ACC112 (cell line): ENCODE measurements at regions not wholly inside any gene's neighbourhood (a gene's known extent, or its start where the extent isn't known, plus 50 kb on each side); places are given as distances from the start of the nearest gene placed in this dataset.
"Not testable (repeated sequence)": the region's sequence is repeated elsewhere in the genome, so short reads cannot be mapped to it uniquely, and the experiment has no call there.

ENCODE experiments used
- H2AFZ ChIP-seq: fragments of 200-600 bp; sonication (generic); one replicate; pipeline ENCODE4 v1.6.0; 2017; ENCODE audit warnings: antibody characterized with exemption, low read length; ENCODE audit not compliant: unreplicated experiment
- H3K27ac ChIP-seq: fragments of 200-600 bp; sonication (generic); 2 replicates; pipeline ENCODE4 v1.5.1; 2014; ENCODE audit warnings: low read depth, mild to moderate bottlenecking, antibody characterized with exemption, low read length, moderate library complexity
- H3K27me3 ChIP-seq: fragments of 200-600 bp; sonication (generic); 2 replicates; pipeline ENCODE4 v1.6.1; 2014; ENCODE audit warnings: mild to moderate bottlenecking, antibody characterized with exemption, low read length, moderate library complexity, mixed read lengths; ENCODE audit not compliant: insufficient read depth
- H3K36me3 ChIP-seq: fragments of 200-600 bp; sonication (generic); 2 replicates; pipeline ENCODE4 v1.6.1; 2016; ENCODE audit warnings: mild to moderate bottlenecking, antibody characterized with exemption, low read length, moderate library complexity, mixed read lengths; ENCODE audit not compliant: insufficient read depth
- H3K4me1 ChIP-seq: fragments of 200-600 bp; sonication (generic); one replicate; pipeline ENCODE4 v1.6.1; 2016; ENCODE audit warnings: low read length, mixed read lengths; ENCODE audit not compliant: insufficient read depth, unreplicated experiment, control insufficient read depth
- H3K4me3 ChIP-seq: fragments of 200-600 bp; sonication (generic); 2 replicates; pipeline ENCODE4 v1.5.1; 2014; ENCODE audit warnings: mild to moderate bottlenecking, low read depth, low read length
- H3K79me2 ChIP-seq: fragments of 200-600 bp; sonication (generic); one replicate; pipeline ENCODE4 v1.6.0; 2016; ENCODE audit warnings: low read length; ENCODE audit not compliant: control insufficient read depth, unreplicated experiment, insufficient read depth

- no peak overlapping the region for H3K4me3 ChIP-seq
- no peaks in the 10 kb centered on the region for H3K27me3 ChIP-seq
- H3K4me1 ChIP-seq: no peaks in the 10 kb centered on the region
- no peak overlapping the region for H2AFZ ChIP-seq
- no peaks in the 10 kb centered on the region for H3K36me3 ChIP-seq
- H3K79me2 ChIP-seq: no peaks in the 10 kb centered on the region
- no peak overlapping the region for H3K27ac ChIP-seq
Measured at GRCh38 chr5:114910727-114911126, 259.0 kb downstream of the TRIM36 start.

GRCh38 chr5:114909424-114909823, 260.3 kb downstream of the TRIM36 start:
- Histone ChIP-seq H3K27ac (no peak overlapping the region), H3K4me1 (no peaks in the 10 kb centered on the region), H3K36me3 (no peaks in the 10 kb centered on the region), H3K79me2 (no peaks in the 10 kb centered on the region), H2AFZ (no peak overlapping the region), H3K27me3 (no peaks in the 10 kb centered on the region), H3K4me3 (no peak overlapping the region)

- H2AFZ ChIP-seq: no peak overlapping the region
- no peaks in the 10 kb centered on the region for H3K79me2 ChIP-seq
- H3K4me3 ChIP-seq: no peak overlapping the region
- no peak overlapping the region for H3K27ac ChIP-seq
- H3K4me1 ChIP-seq: no peaks in the 10 kb centered on the region
- no peaks in the 10 kb centered on the region for H3K27me3 ChIP-seq
- H3K36me3 ChIP-seq: no peaks in the 10 kb centered on the region
Measured at GRCh38 chr5:114903767-114904166, 265.9 kb downstream of the TRIM36 start.

- no peaks in the 10 kb centered on the region for H3K36me3 ChIP-seq
- no peak overlapping the region for H2AFZ ChIP-seq
- H3K27me3 ChIP-seq: no peaks in the 10 kb centered on the region
- no peaks in the 10 kb centered on the region for H3K79me2 ChIP-seq
- H3K27ac ChIP-seq: no peak overlapping the region
- H3K4me3 ChIP-seq: no peak overlapping the region
- no peaks in the 10 kb centered on the region for H3K4me1 ChIP-seq
Measured at GRCh38 chr5:114898602-114899001, 271.1 kb downstream of the TRIM36 start.

GRCh38 chr5:114883675-114884074, 286.0 kb downstream of the TRIM36 start:
- no peaks in the 10 kb centered on the region for H3K4me1 ChIP-seq
- H2AFZ ChIP-seq: no peak overlapping the region
- H3K27me3 ChIP-seq: no peaks in the 10 kb centered on the region
- no peak overlapping the region for H3K4me3 ChIP-seq
- H3K36me3 ChIP-seq: no peaks in the 10 kb centered on the region
- H3K79me2 ChIP-seq: no peaks in the 10 kb centered on the region
- no peak overlapping the region for H3K27ac ChIP-seq

GRCh38 chr5:114859438-114859735, 310.3 kb downstream of the TRIM36 start:
- no peaks in the 10 kb centered on the region for H3K36me3 ChIP-seq

GRCh38 chr5:114858665-114859437, 310.9 kb downstream of the TRIM36 start:
- no peaks in the 10 kb centered on the region for H3K79me2 ChIP-seq
- no peaks in the 10 kb centered on the region for H3K4me1 ChIP-seq
- no peak overlapping the region for H2AFZ ChIP-seq
- no peaks in the 10 kb centered on the region for H3K36me3 ChIP-seq
- H3K27me3 ChIP-seq: no peaks in the 10 kb centered on the region
- H3K27ac ChIP-seq: no peak overlapping the region
- no peak overlapping the region for H3K4me3 ChIP-seq

More at GRCh38 chr5:114859438-114859735, 310.3 kb downstream of the TRIM36 start:
- no peaks in the 10 kb centered on the region for H3K27me3 ChIP-seq
- H2AFZ ChIP-seq: no peak overlapping the region
- no peak overlapping the region for H3K4me3 ChIP-seq
- no peak overlapping the region for H3K27ac ChIP-seq
- no peaks in the 10 kb centered on the region for H3K79me2 ChIP-seq
- no peaks in the 10 kb centered on the region for H3K4me1 ChIP-seq

GRCh38 chr5:114857941-114858551, 311.7 kb downstream of the TRIM36 start:
- Histone ChIP-seq H3K4me1 (no peaks in the 10 kb centered on the region), H3K79me2 (no peaks in the 10 kb centered on the region), H3K27ac (no peak overlapping the region), H3K36me3 (no peaks in the 10 kb centered on the region), H2AFZ (no peak overlapping the region), H3K4me3 (no peak overlapping the region), H3K27me3 (no peaks in the 10 kb centered on the region)

- H2AFZ ChIP-seq, H3K36me3 ChIP-seq, H3K27ac ChIP-seq, H3K4me3 ChIP-seq, H3K79me2 ChIP-seq, H3K4me1 ChIP-seq, H3K27me3 ChIP-seq: not testable (repeated sequence)
Measured at GRCh38 chr5:114844711-114845110, 325.0 kb downstream of the TRIM36 start.

GRCh38 chr5:114839360-114839759, 330.3 kb downstream of the TRIM36 start:
- Histone ChIP-seq H3K4me1 (no peaks in the 10 kb centered on the region), H2AFZ (no peak overlapping the region), H3K4me3 (no peak overlapping the region), H3K36me3 (no peaks in the 10 kb centered on the region), H3K27ac (no peak overlapping the region), H3K79me2 (no peaks in the 10 kb centered on the region), H3K27me3 (no peaks in the 10 kb centered on the region)

- Histone ChIP-seq H3K36me3 (no peaks in the 10 kb centered on the region), H3K27ac (no peak overlapping the region), H3K4me1 (no peaks in the 10 kb centered on the region), H3K4me3 (no peak overlapping the region), H3K27me3 (no peaks in the 10 kb centered on the region), H3K79me2 (no peaks in the 10 kb centered on the region), H2AFZ (no peak overlapping the region)
Measured at GRCh38 chr5:114838937-114839336, 330.8 kb downstream of the TRIM36 start.
